NCI-H774 (cell line): ENCODE measurements at regions not wholly inside any gene's neighbourhood (a gene's known extent, or its start where the extent isn't known, plus 50 kb on each side); places are given as distances from the start of the nearest gene placed in this dataset.

Experiments used
- DNase-seq: peaks from one replicate; lab custom pipeline; 2025; lab: John Stamatoyannopoulos, UW

DNA sequence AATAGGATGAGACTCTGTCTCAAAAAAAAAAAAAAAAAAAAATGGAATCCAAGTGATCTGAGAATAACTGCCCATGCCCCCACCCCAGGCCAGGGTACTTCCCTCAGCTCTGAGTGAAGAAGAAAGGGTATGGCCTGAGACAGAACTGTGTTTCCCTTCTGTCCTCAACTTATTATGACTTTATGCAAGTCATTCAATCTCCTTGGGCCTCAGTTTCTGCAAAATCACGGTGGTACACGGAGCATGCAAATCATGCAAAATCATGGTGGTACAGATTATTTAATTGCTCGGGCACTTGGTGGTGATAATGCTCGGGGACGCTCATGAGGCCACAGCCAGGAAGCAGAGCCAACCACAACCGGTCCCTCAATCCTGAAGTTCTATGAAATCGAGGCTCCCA is 56.5 kb upstream of the TBX3 start:
- DNase-seq = no peak

DNA sequence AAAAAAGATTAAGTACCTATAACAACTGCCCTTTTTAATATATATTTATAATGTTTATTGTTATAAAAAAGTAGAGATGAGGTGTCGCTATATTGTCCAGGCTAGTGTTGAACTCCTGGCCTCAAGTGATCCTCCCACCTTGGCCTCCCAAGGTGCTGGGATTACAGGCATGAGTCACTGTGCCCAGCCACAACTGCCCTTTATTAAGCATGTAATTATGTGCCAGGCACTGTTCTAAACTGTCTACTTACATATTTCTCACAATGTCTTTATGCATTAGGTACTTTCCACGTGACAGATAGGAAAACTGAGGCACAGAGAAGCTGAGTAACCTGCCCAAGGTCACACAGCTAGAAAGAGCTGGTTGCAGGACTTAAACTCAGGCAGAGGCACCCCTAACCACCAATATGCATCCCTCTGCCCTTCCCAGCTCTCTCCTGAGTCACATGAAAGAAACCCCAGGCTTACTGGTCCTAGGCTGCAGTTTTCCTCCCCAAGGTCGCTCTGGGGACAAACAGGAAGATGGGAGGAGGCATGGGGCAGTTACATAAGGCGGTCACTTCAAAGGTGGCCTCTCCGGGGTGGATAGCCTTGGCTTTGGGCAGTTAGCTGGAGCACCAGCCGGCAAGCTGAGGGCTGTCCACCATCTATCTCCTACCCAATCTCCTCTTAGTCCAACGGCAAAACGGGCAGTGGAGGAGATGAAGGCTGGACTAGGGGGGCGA is 54.6 kb upstream of the TBX3 start:
- no peak for DNase-seq

DNA sequence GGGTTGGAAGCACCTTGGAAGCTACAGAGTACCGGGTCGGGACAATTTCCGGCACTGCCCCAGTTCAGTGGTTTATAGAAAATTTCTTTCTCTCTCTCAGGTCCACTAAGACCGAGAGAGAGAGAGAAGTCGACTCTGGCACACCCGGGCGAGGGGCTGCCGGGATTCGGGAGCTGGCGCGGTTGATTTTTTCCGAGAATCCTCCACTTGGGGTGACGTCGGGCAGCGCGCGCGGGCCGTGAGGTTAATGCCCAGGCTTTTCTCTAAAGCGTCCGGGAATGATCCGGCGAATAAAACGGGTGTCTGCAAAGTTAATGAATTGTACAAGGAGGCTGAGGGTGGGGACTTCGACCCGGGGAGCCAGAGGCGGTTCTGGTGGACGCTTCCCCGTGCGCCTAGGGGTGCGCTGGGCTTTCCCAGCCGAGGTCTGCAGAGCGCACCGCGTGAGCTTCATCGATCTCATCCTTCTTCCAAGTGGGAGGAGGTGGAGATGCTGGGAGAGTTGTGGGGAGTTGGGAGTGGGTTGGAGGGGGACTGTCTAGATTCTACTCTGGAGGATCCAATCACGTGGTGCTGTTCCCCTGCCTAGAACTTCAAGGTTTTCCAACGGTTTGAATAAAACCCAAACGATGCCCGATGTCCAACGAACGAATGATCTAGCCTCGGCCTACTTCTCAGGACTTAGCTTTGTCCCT is 51.9 kb upstream of the TBX3 start:
- DNase-seq = no peak

DNA sequence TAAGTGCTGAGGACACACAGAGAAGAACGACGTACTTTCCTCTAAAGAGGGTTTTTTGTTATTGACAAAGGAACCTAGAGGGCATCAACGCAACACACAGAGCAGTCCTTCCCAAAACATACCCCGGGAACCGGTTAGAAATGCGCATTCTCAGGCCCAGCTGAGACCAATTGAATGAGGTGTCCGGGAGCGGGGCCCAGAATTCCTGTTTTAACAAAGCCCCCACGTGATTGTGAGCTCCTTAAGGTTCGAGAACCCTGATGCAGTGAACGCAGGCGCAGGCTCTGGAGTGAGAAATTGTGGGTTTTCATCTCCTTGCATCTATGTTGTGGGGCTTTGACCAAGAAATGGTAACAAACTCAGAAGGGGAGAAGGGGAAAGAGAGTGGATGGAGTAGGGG is 51.0 kb upstream of the TBX3 start:
- no peak for DNase-seq

DNA sequence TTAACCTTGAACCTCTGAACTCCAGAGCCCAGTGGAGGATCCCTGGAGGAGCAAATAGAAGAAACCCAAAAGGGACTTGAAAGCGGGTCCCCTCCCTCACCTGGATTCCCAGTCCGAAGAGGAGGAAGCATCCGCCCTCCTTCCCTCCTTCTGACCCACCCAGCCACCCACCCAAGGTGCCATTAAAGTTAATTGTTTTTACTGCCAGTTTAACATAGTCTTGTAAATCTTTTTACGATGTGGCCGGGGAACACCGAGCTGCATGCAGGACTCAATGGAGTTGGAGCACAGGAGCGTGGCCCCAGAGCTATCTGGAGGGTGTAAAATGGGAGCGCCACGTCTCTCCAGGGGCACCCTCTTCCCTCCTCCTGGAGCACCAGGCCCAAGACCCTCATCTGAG is 49.9 kb upstream of the TBX3 start:
- no peak for DNase-seq
